Esophagus muscularis mucosa (tissue), 3 donors: ENCODE measurements at regions not wholly inside any gene's neighbourhood (a gene's known extent, or its start where the extent isn't known, plus 50 kb on each side); places are given as distances from the start of the nearest gene placed in this dataset.

Source experiments
- CTCF ChIP-seq, 3 experiments: fragments of 200-600 bp in 2 of 3; fragments of 450-650 bp in 1 of 3; sonication (generic) in 2 of 3; IDR thresholded peaks; one replicate each; pipeline ENCODE4 v1.5.1; 2017 to 2019; ENCODE audit warnings: antibody characterized with exemption in 3 of 3, mild to moderate bottlenecking in 2 of 3, moderate library complexity in 1 of 3
- POLR2A ChIP-seq: fragments of 450-650 bp; IDR thresholded peaks from one replicate; pipeline ENCODE4 v1.6.1; 2017; ENCODE audit warnings: antibody characterized with exemption, moderate library complexity, mild to moderate bottlenecking, low read depth

DNA sequence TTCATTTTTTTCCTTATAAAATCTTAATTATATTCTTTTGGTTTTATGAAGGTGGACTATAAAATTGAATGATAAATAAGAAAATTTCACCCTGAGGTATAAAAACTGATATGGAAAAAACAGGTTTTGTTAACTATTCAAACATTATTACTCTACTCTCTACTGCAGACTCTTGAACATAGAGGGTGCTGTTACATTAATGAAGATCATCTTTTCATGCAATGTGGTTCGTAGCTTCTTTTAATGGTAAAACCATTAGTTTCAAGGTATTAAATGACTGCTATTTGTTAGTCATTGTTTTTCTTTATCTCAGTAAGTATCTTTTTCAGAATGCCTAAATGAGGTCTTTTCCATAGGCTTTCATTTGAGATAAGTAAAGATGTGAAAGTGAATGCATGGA, 510.4 kb downstream of the SLC16A7 start:
- TF ChIP-seq CTCF (IDR thresholded peaks at IDR 0.05) (peak in 1 of 3 experiments; percentile 5), POLR2A (no peak)
